Vagina (tissue), 2 donors: ENCODE measurements at regions not wholly inside any gene's neighbourhood (a gene's known extent, or its start where the extent isn't known, plus 50 kb on each side); places are given as distances from the start of the nearest gene placed in this dataset.

ENCODE experiments used
- POLR2A ChIP-seq, 2 donors: fragments of 450-650 bp; IDR thresholded peaks; one replicate each; pipeline ENCODE4 v1.6.1; 2017; ENCODE audit warnings: antibody characterized with exemption in 2 of 2, mild to moderate bottlenecking in 2 of 2, moderate library complexity in 2 of 2
- POLR2AphosphoS5 ChIP-seq, 2 donors: sonication (generic); formaldehyde crosslinking; IDR thresholded peaks; one replicate each; pipeline ENCODE4 v1.9.0; 2017; ENCODE audit warnings: antibody characterized with exemption in 2 of 2, mild to moderate bottlenecking in 2 of 2, low read depth in 1 of 2; ENCODE audit not compliant: insufficient read depth in 1 of 2
- TF ChIP-seq, protein P1 (sequence below), 3 experiments: fragments of 450-650 bp in 2 of 3; fragments of 200-600 bp in 1 of 3; sonication (generic) in 1 of 3; IDR thresholded peaks; one replicate each; pipeline ENCODE4 v1.5.1; 2017 to 2019; ENCODE audit warnings: antibody characterized with exemption in 3 of 3, mild to moderate bottlenecking in 2 of 3, moderate library complexity in 2 of 3

GRCh38 chr2:180583441-180584140 lies 396.8 kb upstream of the UBE2E3 start:
- TF ChIP-seq, protein P1, sequence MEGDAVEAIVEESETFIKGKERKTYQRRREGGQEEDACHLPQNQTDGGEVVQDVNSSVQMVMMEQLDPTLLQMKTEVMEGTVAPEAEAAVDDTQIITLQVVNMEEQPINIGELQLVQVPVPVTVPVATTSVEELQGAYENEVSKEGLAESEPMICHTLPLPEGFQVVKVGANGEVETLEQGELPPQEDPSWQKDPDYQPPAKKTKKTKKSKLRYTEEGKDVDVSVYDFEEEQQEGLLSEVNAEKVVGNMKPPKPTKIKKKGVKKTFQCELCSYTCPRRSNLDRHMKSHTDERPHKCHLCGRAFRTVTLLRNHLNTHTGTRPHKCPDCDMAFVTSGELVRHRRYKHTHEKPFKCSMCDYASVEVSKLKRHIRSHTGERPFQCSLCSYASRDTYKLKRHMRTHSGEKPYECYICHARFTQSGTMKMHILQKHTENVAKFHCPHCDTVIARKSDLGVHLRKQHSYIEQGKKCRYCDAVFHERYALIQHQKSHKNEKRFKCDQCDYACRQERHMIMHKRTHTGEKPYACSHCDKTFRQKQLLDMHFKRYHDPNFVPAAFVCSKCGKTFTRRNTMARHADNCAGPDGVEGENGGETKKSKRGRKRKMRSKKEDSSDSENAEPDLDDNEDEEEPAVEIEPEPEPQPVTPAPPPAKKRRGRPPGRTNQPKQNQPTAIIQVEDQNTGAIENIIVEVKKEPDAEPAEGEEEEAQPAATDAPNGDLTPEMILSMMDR (IDR thresholded peaks at IDR 0.05) = no peak
- TF ChIP-seq POLR2A (IDR thresholded peaks at IDR 0.05) (no peak), POLR2AphosphoS5 (IDR thresholded peaks at IDR 0.05; ENCODE audit: insufficient read depth in 1 of 2, low read depth in 1 of 2) (no peak)
